Effector memory CD4-positive, alpha-beta T cell (primary cell): ENCODE measurements at regions not wholly inside any gene's neighbourhood (a gene's known extent, or its start where the extent isn't known, plus 50 kb on each side); places are given as distances from the start of the nearest gene placed in this dataset.

Source experiments
- DNase-seq, 3 donors: peaks; one replicate each; pipeline ENCODE4 v3.0.0-alpha.2; 2020
- H3K27ac ChIP-seq: 2 replicates; pipeline ENCODE4 v1.7.0; 2013; ENCODE audit warnings: mild to moderate bottlenecking, low read length, moderate library complexity; ENCODE audit not compliant: insufficient read depth, poor library complexity, severe bottlenecking
- H3K27me3 ChIP-seq: replicated peaks from 2 replicates; pipeline ENCODE4 v1.7.0; 2013; ENCODE audit warnings: mild to moderate bottlenecking, low read length; ENCODE audit not compliant: insufficient read depth, control insufficient read depth, poor library complexity, severe bottlenecking
- H3K36me3 ChIP-seq: 2 replicates; pipeline ENCODE4 v1.7.0; 2013; ENCODE audit warnings: mild to moderate bottlenecking, low read length, moderate library complexity; ENCODE audit not compliant: control insufficient read depth, insufficient read depth
- H3K4me1 ChIP-seq: 2 replicates; pipeline ENCODE4 v1.7.0; 2013; ENCODE audit warnings: low read length, mild to moderate bottlenecking; ENCODE audit not compliant: control insufficient read depth, insufficient read depth, poor library complexity, severe bottlenecking
- H3K4me3 ChIP-seq: 2 replicates; pipeline ENCODE4 v1.7.0; 2013; ENCODE audit warnings: low read length, low read depth, mild to moderate bottlenecking; ENCODE audit not compliant: insufficient read depth, poor library complexity, severe bottlenecking
- H3K9me3 ChIP-seq: 2 replicates; pipeline ENCODE4 v1.7.0; 2013; ENCODE audit warnings: mild to moderate bottlenecking, low read length, moderate library complexity; ENCODE audit not compliant: control insufficient read depth

- H3K27ac ChIP-seq, result no peak overlapping the region
- no peaks in the 10 kb centered on the region for H3K36me3 ChIP-seq
- no peaks in the 10 kb centered on the region for H3K9me3 ChIP-seq
- no peaks in the 10 kb centered on the region for H3K4me1 ChIP-seq
- H3K27me3 ChIP-seq, result no peaks in the 10 kb centered on the region
- H3K4me3 ChIP-seq, result no peak overlapping the region
- no peak for DNase-seq
Measured at GRCh38 chr5:96084874-96085506, 123.3 kb upstream of the ELL2 start.

DNA sequence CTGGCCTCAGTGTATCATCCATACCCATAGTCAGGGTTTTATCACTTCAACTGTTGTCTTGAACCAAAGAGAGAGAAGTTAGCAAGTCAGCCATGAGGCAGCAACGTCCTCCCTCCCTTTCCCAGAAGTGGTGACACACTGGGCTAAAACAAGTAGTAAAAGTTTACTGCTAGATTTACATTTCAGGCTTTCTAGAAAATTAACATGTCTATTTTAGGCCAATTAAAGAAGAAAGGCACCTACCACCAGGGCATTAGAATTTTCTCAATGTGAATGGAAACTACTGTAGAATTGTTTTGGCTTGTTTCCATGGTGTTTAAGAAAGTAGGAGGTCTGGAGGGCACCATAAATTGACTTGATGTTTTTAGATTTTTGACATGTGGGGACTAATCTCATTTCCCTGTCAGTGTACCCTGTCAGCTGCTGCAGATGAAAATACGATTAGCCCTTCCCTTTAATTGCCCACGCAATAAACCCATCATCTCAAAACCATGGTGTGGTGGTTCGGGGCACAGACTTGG lies 121.8 kb upstream of the ELL2 start:
- no peaks in the 10 kb centered on the region for H3K36me3 ChIP-seq
- H3K4me1 ChIP-seq, result no peaks in the 10 kb centered on the region
- no peak for DNase-seq
- no peaks in the 10 kb centered on the region for H3K9me3 ChIP-seq
- no peaks in the 10 kb centered on the region for H3K27me3 ChIP-seq
- no peak overlapping the region for H3K27ac ChIP-seq
- no peak overlapping the region for H3K4me3 ChIP-seq

DNA sequence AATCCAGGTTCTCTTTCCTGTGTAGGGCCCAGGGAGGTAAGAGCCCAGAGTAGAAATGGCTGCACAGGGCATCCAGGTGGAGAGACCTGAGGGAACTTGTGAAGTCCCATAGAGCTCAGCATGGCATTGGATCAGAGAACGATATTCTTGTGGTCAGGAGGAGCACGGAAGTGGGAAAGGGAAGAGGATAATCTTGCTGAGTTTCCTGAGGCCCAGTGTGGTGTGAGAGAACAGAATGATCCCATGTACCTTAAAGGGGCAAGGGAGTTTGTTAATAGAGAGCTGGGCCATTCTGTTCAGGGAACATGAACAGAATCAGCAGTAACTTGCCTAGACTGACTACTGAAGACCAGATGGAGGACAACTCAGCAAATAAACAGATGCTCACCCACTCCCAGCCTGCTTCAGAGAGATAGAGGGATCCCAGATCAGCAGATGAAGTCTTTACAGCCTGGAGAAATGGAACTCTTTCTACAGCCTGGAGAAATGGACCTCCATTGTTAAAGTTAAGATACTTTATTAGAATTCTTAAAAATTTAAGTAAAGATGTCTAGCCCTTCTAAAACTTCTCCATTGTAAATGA lies 119.7 kb upstream of the ELL2 start:
- H3K36me3 ChIP-seq, result no peaks in the 10 kb centered on the region
- DNase-seq, result no peak
- no peak overlapping the region for H3K4me3 ChIP-seq
- H3K4me1 ChIP-seq, result no peaks in the 10 kb centered on the region
- H3K9me3 ChIP-seq, result no peaks in the 10 kb centered on the region
- no peak overlapping the region for H3K27ac ChIP-seq
- no peaks in the 10 kb centered on the region for H3K27me3 ChIP-seq

DNA sequence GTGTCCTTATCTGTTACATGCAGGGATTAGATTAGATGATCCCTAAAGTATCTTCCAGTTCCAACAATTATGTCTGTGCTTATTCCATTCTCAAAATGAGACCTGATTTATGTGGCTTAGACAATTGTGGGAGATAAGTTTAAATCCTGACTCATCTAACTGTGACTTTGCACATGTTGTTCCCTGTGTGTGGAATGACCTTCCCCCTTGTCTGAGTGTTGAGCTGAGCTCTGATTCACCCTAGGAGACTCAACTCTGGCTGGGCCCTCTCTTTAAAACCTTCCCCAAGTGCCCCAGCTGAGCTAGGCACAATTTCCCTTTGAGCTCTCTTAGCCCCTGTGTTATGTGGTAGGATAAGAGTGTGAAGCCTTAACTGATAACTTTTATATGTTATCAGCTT lies 118.9 kb upstream of the ELL2 start:
- no peak overlapping the region for H3K4me3 ChIP-seq
- H3K9me3 ChIP-seq, result no peaks in the 10 kb centered on the region
- no peaks in the 10 kb centered on the region for H3K4me1 ChIP-seq
- no peaks in the 10 kb centered on the region for H3K36me3 ChIP-seq
- H3K27ac ChIP-seq, result no peak overlapping the region
- no peaks in the 10 kb centered on the region for H3K27me3 ChIP-seq
- DNase-seq, result no peak

DNA sequence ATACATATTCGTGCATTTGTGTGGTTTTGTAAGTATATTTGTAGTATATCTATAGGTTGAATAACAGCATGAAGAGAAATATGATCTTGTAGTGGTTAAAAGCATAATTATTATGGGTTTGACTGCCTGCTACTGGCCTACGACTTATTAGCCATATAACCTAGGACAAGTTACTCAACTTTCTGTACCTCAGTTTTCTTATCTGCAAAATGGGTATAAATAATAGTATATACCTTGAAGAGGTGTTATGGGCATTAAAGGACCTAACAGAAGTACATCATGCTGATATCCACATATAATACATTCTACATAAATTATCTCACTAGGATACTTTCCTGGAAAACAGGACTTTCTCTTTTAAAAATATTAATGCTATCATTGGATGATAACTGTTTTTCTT lies 118.3 kb upstream of the ELL2 start:
- DNase-seq, result no peak
- Histone ChIP-seq H3K27ac (no peak overlapping the region), H3K4me3 (no peak overlapping the region), H3K9me3 (no peaks in the 10 kb centered on the region), H3K36me3 (no peaks in the 10 kb centered on the region), H3K4me1 (no peaks in the 10 kb centered on the region), H3K27me3 (no peaks in the 10 kb centered on the region)

DNA sequence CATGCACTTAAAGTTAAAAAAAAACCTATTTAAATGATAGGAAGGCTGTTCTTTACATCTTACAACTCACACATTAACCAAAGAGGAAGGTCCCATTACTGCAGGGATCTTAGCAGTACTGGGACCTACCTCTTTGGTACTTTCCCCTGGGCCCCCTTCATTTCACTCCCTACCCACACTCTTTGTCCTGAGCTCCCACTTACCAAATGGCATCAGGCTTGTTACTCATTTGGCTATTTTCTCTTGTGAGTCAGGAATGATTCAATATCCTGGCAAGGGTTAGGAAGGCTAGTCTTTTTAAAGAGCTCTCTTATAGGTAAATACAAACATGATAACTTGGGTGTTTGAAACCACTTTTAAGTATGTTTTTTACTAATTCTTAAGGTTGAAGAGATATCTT lies 117.4 kb upstream of the ELL2 start:
- Histone ChIP-seq H3K4me1 (no peaks in the 10 kb centered on the region), H3K4me3 (no peak overlapping the region), H3K27ac (no peak overlapping the region), H3K36me3 (no peaks in the 10 kb centered on the region), H3K27me3 (no peaks in the 10 kb centered on the region), H3K9me3 (no peaks in the 10 kb centered on the region)
- DNase-seq, result no peak

DNA sequence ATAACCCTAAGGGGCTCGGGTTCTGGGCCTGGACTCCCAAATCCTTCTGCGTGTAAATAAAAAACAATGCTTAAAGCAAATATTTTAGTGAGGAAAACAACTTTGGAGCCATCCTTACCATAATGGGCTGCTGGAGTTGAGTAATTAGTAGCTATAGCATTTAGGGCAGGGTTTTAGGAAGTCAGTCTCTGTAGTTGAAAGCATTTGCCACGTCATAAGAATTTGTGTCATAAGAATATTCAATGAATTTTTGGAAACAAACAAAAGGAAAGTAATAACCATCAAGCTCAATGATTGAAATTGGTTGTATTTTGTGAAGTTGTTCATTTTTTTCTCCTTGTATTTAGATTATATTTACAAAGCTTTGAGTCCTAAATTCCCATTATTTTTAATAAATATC lies 114.8 kb upstream of the ELL2 start:
- no peak for DNase-seq

DNA sequence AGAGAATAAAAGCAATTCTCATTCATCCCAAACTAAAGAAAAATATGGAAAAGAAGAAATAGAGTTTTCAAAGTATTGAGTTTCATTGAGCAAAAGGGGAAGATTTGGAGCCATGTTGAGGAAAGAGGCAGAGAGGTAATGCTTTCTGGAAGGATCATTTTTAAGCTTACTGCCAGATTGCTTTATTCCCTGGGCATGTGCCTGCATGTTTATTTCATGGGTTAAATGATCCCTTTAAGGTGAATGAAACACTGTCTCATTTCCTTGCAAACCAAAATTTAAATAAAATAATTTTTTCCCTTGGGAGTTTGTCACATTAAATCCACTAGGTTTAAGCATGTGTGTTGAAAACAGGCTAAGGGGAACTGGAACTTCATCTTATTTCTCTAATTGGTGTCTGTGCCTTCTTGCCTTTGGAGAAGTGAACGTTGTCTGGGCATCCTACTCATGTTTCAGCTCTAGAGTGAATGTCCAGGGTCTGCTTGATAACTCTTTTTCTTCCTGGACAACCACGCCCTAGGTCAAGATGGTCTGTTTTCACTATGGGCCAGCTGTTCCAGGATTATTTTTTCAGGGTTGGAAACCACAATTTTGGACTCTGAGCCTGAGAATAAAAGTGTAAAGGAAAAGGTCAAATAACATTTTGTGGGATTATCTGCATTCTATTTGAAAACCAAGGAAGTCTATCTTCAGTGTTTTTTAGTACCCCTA lies 114.1 kb upstream of the ELL2 start:
- no peaks in the 10 kb centered on the region for H3K27me3 ChIP-seq
- H3K4me3 ChIP-seq, result no peak overlapping the region
- DNase-seq, result no peak
- H3K9me3 ChIP-seq, result no peaks in the 10 kb centered on the region
- H3K4me1 ChIP-seq, result no peaks in the 10 kb centered on the region
- no peak overlapping the region for H3K27ac ChIP-seq
- no peaks in the 10 kb centered on the region for H3K36me3 ChIP-seq

More for the DNA sequence above, 114.8 kb upstream of the ELL2 start:
- Histone ChIP-seq H3K9me3 (no peaks in the 10 kb centered on the region), H3K36me3 (no peaks in the 10 kb centered on the region), H3K27me3 (no peaks in the 10 kb centered on the region), H3K27ac (no peak overlapping the region), H3K4me3 (no peak overlapping the region), H3K4me1 (no peaks in the 10 kb centered on the region)

- H3K27ac ChIP-seq, result no peak overlapping the region
Measured at GRCh38 chr5:96074870-96075269, 113.2 kb upstream of the ELL2 start.

GRCh38 chr5:96074460-96074859 lies 112.8 kb upstream of the ELL2 start:
- Histone ChIP-seq H3K4me3 (no peak overlapping the region), H3K36me3 (no peaks in the 10 kb centered on the region), H3K9me3 (no peaks in the 10 kb centered on the region), H3K4me1 (no peaks in the 10 kb centered on the region), H3K27me3 (no peaks in the 10 kb centered on the region), H3K27ac (no peak overlapping the region)
- no peak for DNase-seq

More at GRCh38 chr5:96074870-96075269, 113.2 kb upstream of the ELL2 start:
- Histone ChIP-seq H3K36me3 (no peaks in the 10 kb centered on the region), H3K27me3 (no peaks in the 10 kb centered on the region), H3K4me1 (no peaks in the 10 kb centered on the region), H3K9me3 (no peaks in the 10 kb centered on the region), H3K4me3 (no peak overlapping the region)
- DNase-seq, result no peak
